IMR-90 (cell line): ENCODE measurements at regions not wholly inside any gene's neighbourhood (a gene's known extent, or its start where the extent isn't known, plus 50 kb on each side); places are given as distances from the start of the nearest gene placed in this dataset.

Source experiments
- POLR2A ChIP-seq: IDR thresholded peaks from 2 replicates; pipeline ENCODE4 v1.6.1; 2012; ENCODE audit warnings: mild to moderate bottlenecking, low read depth, low read length
- RAD21 ChIP-seq: IDR thresholded peaks from 2 replicates; pipeline ENCODE4 v1.6.1; 2012; ENCODE audit warnings: low read length, improper control_type of control experiment
- TF ChIP-seq, protein P1 (sequence below): conservative IDR thresholded peaks from 2 replicates; pipeline ENCODE4 v1.5.1; 2012; ENCODE audit warnings: mild to moderate bottlenecking, low read depth, low read length, improper control_type of control experiment

DNA sequence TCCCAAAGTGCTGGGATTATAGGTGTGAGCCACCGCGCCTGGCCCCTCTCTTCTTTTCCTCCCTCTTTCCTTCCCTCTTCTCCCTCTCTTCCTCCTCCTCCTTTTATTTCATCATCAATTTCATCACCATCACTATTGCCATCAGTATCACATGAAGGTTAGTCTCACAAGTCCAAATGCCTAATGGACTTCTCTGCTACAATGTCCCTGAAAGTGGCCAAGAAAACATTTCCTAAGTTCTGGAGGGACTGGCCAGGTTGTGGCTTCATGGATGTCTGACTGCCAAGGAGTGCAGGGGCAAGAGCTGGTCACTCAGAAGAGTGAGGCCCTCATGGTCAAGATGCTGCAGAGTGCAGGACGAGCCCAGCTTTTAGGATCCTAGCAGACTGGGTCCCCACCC, 97.6 kb downstream of the SYNE3 start:
- TF ChIP-seq RAD21 (no peak), POLR2A (no peak)
- TF ChIP-seq, protein P1, sequence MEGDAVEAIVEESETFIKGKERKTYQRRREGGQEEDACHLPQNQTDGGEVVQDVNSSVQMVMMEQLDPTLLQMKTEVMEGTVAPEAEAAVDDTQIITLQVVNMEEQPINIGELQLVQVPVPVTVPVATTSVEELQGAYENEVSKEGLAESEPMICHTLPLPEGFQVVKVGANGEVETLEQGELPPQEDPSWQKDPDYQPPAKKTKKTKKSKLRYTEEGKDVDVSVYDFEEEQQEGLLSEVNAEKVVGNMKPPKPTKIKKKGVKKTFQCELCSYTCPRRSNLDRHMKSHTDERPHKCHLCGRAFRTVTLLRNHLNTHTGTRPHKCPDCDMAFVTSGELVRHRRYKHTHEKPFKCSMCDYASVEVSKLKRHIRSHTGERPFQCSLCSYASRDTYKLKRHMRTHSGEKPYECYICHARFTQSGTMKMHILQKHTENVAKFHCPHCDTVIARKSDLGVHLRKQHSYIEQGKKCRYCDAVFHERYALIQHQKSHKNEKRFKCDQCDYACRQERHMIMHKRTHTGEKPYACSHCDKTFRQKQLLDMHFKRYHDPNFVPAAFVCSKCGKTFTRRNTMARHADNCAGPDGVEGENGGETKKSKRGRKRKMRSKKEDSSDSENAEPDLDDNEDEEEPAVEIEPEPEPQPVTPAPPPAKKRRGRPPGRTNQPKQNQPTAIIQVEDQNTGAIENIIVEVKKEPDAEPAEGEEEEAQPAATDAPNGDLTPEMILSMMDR: no peak
